Peyer's patch (tissue), 4 donors: ENCODE measurements at regions not wholly inside any gene's neighbourhood (a gene's known extent, or its start where the extent isn't known, plus 50 kb on each side); places are given as distances from the start of the nearest gene placed in this dataset.

Experiments
- POLR2A ChIP-seq, 2 donors: fragments of 450-650 bp; IDR thresholded peaks; one replicate each; pipeline ENCODE4 v1.5.1; 2017; ENCODE audit warnings: antibody characterized with exemption in 2 of 2, mild to moderate bottlenecking in 2 of 2, moderate library complexity in 2 of 2
- TF ChIP-seq, protein P1 (sequence below), 6 experiments: fragments of 450-650 bp in 4 of 6; fragments of 200-600 bp in 2 of 6; sonication (generic) in 1 of 6; IDR thresholded peaks; one replicate each; pipeline ENCODE4 v1.5.1; 2017 to 2019; ENCODE audit warnings: antibody characterized with exemption in 6 of 6, mild to moderate bottlenecking in 3 of 6, moderate library complexity in 1 of 6

DNA sequence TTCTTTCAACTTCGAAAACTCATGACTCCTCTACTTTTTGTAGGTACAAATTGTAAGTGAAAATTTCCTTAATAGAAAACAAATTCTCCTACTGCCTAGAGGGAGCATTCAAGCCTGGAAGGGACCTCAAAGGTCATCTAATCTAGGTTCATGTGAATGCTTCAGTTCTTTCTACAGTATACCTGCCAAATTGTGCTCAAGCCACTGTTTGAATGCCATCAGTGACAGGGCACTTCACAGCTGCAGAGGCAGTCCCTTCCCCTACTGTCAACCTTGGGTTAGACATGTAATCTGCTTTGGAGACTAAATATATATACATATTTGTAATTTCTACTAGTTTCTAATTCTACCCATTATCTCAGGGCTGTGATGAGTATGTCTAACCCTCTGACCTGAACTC, 681.3 kb upstream of the CDH2 start:
- TF ChIP-seq POLR2A (IDR thresholded peaks at IDR 0.05), result no peak
- TF ChIP-seq, protein P1, sequence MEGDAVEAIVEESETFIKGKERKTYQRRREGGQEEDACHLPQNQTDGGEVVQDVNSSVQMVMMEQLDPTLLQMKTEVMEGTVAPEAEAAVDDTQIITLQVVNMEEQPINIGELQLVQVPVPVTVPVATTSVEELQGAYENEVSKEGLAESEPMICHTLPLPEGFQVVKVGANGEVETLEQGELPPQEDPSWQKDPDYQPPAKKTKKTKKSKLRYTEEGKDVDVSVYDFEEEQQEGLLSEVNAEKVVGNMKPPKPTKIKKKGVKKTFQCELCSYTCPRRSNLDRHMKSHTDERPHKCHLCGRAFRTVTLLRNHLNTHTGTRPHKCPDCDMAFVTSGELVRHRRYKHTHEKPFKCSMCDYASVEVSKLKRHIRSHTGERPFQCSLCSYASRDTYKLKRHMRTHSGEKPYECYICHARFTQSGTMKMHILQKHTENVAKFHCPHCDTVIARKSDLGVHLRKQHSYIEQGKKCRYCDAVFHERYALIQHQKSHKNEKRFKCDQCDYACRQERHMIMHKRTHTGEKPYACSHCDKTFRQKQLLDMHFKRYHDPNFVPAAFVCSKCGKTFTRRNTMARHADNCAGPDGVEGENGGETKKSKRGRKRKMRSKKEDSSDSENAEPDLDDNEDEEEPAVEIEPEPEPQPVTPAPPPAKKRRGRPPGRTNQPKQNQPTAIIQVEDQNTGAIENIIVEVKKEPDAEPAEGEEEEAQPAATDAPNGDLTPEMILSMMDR (IDR thresholded peaks at IDR 0.05), result no peak
